ENCODE measurements at regions not wholly inside any gene's neighbourhood (a gene's known extent, or its start where the extent isn't known, plus 50 kb on each side); places are given as distances from the start of the nearest gene placed in this dataset.

DNA sequence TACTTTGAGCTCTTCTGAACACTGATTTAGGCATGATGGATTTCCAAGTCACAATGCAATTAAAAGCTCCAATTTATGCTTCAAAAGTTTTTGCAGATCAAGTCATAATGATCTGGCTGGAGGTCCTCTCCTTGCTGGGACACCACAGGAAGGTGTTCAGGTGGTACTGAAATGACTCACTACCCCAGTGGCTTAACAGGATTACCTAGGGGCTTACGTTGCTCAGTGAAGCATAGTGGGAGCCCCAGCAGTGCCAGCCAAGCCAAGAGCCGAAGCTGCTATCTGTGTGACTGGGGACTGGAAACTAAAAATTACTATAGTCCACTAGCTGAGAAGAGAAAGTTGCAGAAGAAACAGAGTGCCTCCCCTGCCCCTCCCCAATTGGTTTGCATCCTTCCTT lies 110.1 kb upstream of the LPP start:
- TF ChIP-seq, protein P1, sequence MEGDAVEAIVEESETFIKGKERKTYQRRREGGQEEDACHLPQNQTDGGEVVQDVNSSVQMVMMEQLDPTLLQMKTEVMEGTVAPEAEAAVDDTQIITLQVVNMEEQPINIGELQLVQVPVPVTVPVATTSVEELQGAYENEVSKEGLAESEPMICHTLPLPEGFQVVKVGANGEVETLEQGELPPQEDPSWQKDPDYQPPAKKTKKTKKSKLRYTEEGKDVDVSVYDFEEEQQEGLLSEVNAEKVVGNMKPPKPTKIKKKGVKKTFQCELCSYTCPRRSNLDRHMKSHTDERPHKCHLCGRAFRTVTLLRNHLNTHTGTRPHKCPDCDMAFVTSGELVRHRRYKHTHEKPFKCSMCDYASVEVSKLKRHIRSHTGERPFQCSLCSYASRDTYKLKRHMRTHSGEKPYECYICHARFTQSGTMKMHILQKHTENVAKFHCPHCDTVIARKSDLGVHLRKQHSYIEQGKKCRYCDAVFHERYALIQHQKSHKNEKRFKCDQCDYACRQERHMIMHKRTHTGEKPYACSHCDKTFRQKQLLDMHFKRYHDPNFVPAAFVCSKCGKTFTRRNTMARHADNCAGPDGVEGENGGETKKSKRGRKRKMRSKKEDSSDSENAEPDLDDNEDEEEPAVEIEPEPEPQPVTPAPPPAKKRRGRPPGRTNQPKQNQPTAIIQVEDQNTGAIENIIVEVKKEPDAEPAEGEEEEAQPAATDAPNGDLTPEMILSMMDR (IDR thresholded peaks at IDR 0.05), result no peak
- DNase-seq (ENCODE audit: low spot score) (no peak), ATAC-seq (ENCODE audit: insufficient number of reproducible peaks, low FRiP score, low read depth) (no peak)
- H3K27ac ChIP-seq, result no peak overlapping the region
- no peaks in the 10 kb centered on the region for H3K4me1 ChIP-seq (ENCODE audit: control insufficient read depth in 1 of 2, low read depth in 2 of 2)
- no peak overlapping the region for H3K4me3 ChIP-seq
- no peaks in the 10 kb centered on the region for H3K9me3 ChIP-seq
- H3K27me3 ChIP-seq (replicated peaks; ENCODE audit: insufficient read depth), result no peaks in the 10 kb centered on the region
- H3K36me3 ChIP-seq, result no peaks in the 10 kb centered on the region

DNA sequence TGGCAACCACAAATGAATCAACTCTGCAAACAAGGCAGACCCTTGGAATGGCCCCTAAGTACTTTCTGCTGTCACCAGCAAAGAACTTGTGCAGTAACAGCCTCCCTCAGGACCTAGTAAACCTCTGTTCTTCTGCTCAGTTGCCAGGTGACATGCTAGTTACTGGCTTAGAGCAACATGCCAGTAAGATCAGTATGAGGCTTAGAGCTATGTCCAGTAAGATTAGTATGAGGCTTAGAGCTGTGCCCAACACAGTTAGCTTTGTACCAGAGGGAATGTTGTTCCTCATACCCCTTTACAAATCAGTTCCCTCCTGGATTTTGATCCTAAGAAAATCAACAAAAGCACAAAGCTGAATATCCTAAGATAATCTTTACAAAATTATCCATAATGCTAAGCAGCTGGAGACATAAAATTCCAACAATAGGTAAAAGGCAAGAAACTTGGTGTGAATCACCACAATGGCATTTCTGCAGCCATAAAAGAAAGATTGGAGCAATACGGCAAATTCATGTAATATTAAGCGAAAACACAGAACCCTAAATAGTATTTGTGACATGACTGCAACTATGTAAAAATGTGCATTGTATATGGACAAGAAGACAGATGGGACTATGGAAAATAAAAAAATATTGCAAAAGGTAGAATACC lies 107.3 kb upstream of the LPP start:
- H3K4me3 ChIP-seq, result no peak overlapping the region
- no peak overlapping the region for H3K27ac ChIP-seq
- DNase-seq (ENCODE audit: low spot score) (no peak), ATAC-seq (ENCODE audit: insufficient number of reproducible peaks, low FRiP score, low read depth) (no peak)
- peaks cover 3 to 15% of the 10 kb centered on the region in 2 donors for H3K4me1 ChIP-seq (ENCODE audit: control insufficient read depth in 1 of 2, low read depth in 2 of 2)
- TF ChIP-seq, protein P1 (IDR thresholded peaks at IDR 0.05), result no peak
- H3K9me3 ChIP-seq, result no peaks in the 10 kb centered on the region
- H3K27me3 ChIP-seq (replicated peaks; ENCODE audit: insufficient read depth), result no peaks in the 10 kb centered on the region
- no peaks in the 10 kb centered on the region for H3K36me3 ChIP-seq

DNA sequence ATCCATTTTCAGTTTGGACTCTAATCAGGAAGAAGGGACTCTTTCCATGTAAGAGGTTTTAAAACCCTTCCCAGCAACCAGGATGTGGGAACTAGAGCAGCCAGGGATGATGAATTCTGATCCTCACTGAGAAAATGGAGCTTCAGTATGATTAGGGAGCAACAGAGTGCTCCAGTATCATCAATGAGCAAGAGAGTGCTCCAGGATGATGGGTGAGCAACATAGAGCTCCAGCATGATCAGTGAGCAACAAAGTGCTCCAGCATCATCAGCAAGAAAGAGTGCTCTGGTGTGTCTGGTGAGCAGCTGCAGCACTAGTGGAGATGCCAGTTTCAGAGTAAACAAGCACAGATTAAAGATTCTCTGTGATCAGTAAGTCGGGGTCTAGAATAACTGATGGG lies 106.4 kb upstream of the LPP start:
- ATAC-seq (ENCODE audit: insufficient number of reproducible peaks, low FRiP score, low read depth) (no peak), DNase-seq (ENCODE audit: low spot score) (no peak)
- Histone ChIP-seq H3K27me3 (replicated peaks; ENCODE audit: insufficient read depth) (no peaks in the 10 kb centered on the region), H3K4me3 (no peak overlapping the region), H3K27ac (no peak overlapping the region), H3K4me1 (ENCODE audit: control insufficient read depth in 1 of 2, low read depth in 2 of 2) (peaks cover 3 to 22% of the 10 kb centered on the region in 2 donors), H3K36me3 (no peaks in the 10 kb centered on the region), H3K9me3 (no peaks in the 10 kb centered on the region)
- TF ChIP-seq, protein P1 (IDR thresholded peaks at IDR 0.05), result no peak

DNA sequence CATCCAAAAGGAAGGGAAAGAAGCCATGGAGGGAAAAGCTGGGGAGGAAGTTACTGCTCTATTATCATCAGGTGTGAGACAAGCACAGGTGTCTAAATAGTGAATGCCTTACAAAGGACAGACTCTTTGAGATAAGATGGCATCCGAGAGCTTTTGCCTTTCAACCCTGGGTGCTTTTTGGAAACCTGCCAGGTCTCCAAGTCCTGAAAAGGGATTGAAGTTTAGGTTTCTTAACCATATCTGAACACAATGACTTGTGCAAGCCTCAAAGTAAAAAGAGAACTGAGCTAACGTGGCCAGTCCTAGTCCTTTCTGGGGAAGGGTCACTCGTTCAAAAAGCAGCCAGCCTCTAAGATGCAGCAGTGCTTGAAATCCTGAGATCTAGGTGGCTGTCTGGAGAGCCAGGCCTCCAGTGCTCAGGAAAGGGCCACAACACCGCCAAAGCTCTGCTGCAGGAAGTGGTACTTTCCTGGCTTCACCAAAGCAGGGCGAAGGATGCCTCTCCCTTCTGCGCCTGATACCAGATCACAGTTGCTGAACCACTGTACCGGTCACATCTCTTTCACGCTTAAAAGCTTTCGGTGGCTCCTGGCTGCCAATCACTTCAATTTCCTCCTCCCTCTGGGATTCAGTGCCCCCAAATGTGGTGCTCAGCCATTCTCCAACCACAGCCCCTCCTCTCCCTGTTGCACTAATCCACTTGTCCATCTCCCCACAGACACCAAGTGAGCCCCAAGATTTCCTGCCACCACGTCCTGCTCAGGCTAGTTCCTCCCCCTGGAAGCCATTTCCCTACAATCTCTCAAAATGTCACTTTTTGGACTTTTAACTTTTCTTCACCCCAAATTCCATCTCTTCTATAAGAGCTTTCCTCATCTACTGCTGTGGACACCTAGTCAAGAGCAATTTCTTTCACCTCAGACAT lies 104.1 kb upstream of the LPP start:
- Histone ChIP-seq H3K9me3 (no peaks in the 10 kb centered on the region), H3K36me3 (no peaks in the 10 kb centered on the region), H3K27me3 (replicated peaks; ENCODE audit: insufficient read depth) (no peaks in the 10 kb centered on the region), H3K4me3 (no peak overlapping the region), H3K27ac (peak overlapping the region; percentile 95 to 96), H3K4me1 (ENCODE audit: control insufficient read depth in 1 of 2, low read depth in 2 of 2) (peaks cover 18 to 45% of the 10 kb centered on the region in 2 donors)
- TF ChIP-seq, protein P1 (IDR thresholded peaks at IDR 0.05), result no peak
- ATAC-seq (ENCODE audit: insufficient number of reproducible peaks, low FRiP score, low read depth) (no peak), DNase-seq (ENCODE audit: low spot score) (no peak)

DNA sequence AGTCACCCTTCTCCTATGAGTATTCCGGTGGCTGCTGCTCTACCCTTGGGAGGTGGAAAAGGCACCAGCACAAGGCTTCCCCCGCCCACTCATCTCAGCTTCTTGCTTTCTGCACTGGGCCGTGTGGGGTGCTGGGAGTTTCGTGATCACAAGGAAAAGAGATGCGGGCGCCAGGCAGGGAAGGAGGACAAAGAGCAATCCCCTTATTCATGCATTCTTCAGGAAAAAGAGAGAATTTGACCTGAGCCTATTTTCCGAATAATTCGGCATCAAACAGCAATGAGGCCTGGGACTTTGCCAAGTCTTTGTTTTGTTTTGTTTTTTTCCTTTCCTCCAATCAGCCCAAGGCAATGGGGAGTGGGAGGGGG lies 102.2 kb upstream of the LPP start:
- ATAC-seq (ENCODE audit: insufficient number of reproducible peaks, low FRiP score, low read depth) (peak; percentile 56), DNase-seq (ENCODE audit: low spot score) (peak; percentile 38)
- no peaks in the 10 kb centered on the region for H3K27me3 ChIP-seq (replicated peaks; ENCODE audit: insufficient read depth)
- no peaks in the 10 kb centered on the region for H3K36me3 ChIP-seq
- H3K4me3 ChIP-seq, result peak overlapping the region; percentile 63
- H3K4me1 ChIP-seq (ENCODE audit: control insufficient read depth in 1 of 2, low read depth in 2 of 2), result peaks cover 18 to 46% of the 10 kb centered on the region in 2 donors
- H3K27ac ChIP-seq, result peak overlapping the region; percentile 95 to 96
- no peaks in the 10 kb centered on the region for H3K9me3 ChIP-seq
- TF ChIP-seq, protein P1 (IDR thresholded peaks at IDR 0.05), result no peak
